RWPE2 (cell line): ENCODE measurements at regions not wholly inside any gene's neighbourhood (a gene's known extent, or its start where the extent isn't known, plus 50 kb on each side); places are given as distances from the start of the nearest gene placed in this dataset.
"Not testable (repeated sequence)": the region's sequence is repeated elsewhere in the genome, so short reads cannot be mapped to it uniquely, and the experiment has no call there.

ENCODE experiments used
- ATAC-seq: fragments of 200-7000 bp; cut with Tn5 transposase; 3 replicates; pipeline ENCODE4 v1.9.1; 2021; ENCODE audit warnings: low read depth
- DNase-seq: peaks from one replicate; pipeline ENCODE4 v3.0.0-alpha.2; 2020; ENCODE audit warnings: low spot score
- H3K27ac ChIP-seq: fragments of 450-650 bp; 2 replicates; pipeline ENCODE4 v1.5.1; 2017; ENCODE audit warnings: mild to moderate bottlenecking; ENCODE audit not compliant: poor library complexity, severe bottlenecking
- H3K27me3 ChIP-seq: fragments of 250-450 bp; sonication (Bioruptor Pico); 2 replicates; pipeline ENCODE4 v1.5.1; 2021; ENCODE audit warnings: mild to moderate bottlenecking, moderate library complexity; ENCODE audit not compliant: insufficient read depth, poor library complexity, severe bottlenecking
- H3K36me3 ChIP-seq: fragments of 250-450 bp; sonication (Bioruptor Pico); 2 replicates; pipeline ENCODE4 v1.5.1; 2020; ENCODE audit warnings: low read depth, mild to moderate bottlenecking, moderate library complexity
- H3K4me1 ChIP-seq: fragments of 250-450 bp; sonication (Bioruptor Pico); 2 replicates; pipeline ENCODE4 v1.5.1; 2021; ENCODE audit warnings: mild to moderate bottlenecking, moderate library complexity; ENCODE audit not compliant: insufficient read depth, poor library complexity, severe bottlenecking
- H3K4me3 ChIP-seq: fragments of 250-450 bp; sonication (Bioruptor Pico); 2 replicates; pipeline ENCODE4 v1.5.1; 2021; ENCODE audit warnings: mild to moderate bottlenecking, moderate library complexity; ENCODE audit not compliant: severe bottlenecking
- H3K9me3 ChIP-seq: fragments of 250-450 bp; sonication (Bioruptor Pico); 2 replicates; pipeline ENCODE4 v1.5.1; 2021; ENCODE audit warnings: mild to moderate bottlenecking, moderate library complexity; ENCODE audit not compliant: severe bottlenecking
- TF ChIP-seq, protein P1 (sequence below): fragments of 450-650 bp; IDR thresholded peaks from one replicate; pipeline ENCODE4 v1.5.1; 2017; ENCODE audit warnings: mild to moderate bottlenecking, moderate library complexity; ENCODE audit not compliant: poor library complexity, severe bottlenecking

DNA sequence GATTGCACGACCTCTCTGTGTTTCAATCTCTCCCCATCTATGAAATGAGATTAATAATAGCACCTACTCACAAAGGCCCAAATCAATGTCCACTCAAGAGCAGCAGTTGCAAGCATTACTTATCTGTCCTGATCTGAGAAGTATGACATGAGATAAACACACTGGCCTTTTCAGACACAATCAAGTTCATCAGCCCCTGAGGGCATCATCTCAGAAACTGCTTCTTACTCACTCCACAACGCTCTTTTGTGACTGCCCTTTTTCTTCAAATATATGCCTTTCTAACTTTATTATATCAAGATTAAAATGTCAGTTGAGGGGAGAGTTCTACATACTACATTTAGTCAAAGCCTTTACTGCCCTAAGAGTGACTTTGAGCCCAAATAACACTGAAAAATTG, 371.9 kb upstream of the SPAG17 start:
- no peaks in the 10 kb centered on the region for H3K36me3 ChIP-seq
- no peaks in the 10 kb centered on the region for H3K27me3 ChIP-seq
- no peaks in the 10 kb centered on the region for H3K4me1 ChIP-seq
- TF ChIP-seq, protein P1, sequence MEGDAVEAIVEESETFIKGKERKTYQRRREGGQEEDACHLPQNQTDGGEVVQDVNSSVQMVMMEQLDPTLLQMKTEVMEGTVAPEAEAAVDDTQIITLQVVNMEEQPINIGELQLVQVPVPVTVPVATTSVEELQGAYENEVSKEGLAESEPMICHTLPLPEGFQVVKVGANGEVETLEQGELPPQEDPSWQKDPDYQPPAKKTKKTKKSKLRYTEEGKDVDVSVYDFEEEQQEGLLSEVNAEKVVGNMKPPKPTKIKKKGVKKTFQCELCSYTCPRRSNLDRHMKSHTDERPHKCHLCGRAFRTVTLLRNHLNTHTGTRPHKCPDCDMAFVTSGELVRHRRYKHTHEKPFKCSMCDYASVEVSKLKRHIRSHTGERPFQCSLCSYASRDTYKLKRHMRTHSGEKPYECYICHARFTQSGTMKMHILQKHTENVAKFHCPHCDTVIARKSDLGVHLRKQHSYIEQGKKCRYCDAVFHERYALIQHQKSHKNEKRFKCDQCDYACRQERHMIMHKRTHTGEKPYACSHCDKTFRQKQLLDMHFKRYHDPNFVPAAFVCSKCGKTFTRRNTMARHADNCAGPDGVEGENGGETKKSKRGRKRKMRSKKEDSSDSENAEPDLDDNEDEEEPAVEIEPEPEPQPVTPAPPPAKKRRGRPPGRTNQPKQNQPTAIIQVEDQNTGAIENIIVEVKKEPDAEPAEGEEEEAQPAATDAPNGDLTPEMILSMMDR, result no peak
- H3K27ac ChIP-seq, result no peak overlapping the region
- H3K9me3 ChIP-seq, result no peaks in the 10 kb centered on the region
- DNase-seq (no peak), ATAC-seq (no peak)
- H3K4me3 ChIP-seq, result no peak overlapping the region

DNA sequence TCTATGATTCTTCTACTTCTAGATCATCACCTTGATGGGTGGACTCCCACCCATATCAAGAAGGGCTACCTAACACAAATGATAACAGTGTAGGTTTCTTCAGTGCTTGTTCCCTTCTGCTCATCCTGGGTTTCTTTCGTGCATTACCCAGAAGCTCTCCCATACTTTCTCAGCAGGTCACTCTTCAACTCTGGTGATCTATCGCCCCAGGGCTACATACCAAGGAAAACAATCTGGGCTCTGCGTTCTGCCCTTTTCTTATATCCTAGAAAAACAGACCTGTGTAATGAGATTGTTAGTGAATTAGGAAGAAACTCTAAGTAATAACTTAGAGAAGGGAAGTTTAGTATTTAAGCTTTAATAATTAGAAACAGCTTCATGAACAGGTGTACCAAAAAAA, 370.6 kb upstream of the SPAG17 start:
- Histone ChIP-seq H3K27ac (no peak overlapping the region), H3K9me3 (no peaks in the 10 kb centered on the region), H3K27me3 (no peaks in the 10 kb centered on the region), H3K4me1 (no peaks in the 10 kb centered on the region), H3K4me3 (no peak overlapping the region), H3K36me3 (no peaks in the 10 kb centered on the region)
- TF ChIP-seq, protein P1, result no peak
- ATAC-seq (no peak), DNase-seq (no peak)

DNA sequence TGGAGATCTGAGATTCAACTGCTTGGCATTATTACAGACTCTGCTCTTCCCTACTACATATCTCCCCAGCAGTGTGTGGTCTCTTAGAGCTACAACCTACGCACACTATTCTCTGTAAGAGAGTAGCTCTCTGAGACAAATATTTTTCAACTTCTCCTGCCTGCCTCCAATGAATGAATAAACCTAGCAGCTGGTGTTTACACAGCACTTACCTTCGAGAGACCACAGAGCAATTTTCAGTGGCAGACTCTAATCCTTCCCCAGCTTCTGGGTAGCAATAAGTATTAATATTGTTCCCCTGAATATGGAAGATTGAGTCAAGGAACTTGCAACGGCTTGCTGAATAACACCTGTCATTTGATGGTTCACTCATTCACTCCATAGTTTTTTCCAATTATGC, 350.9 kb upstream of the SPAG17 start:
- TF ChIP-seq, protein P1, result no peak
- Histone ChIP-seq H3K27ac (no peak overlapping the region), H3K27me3 (peaks cover 3% of the 10 kb centered on the region), H3K9me3 (no peaks in the 10 kb centered on the region), H3K4me3 (no peak overlapping the region), H3K4me1 (no peaks in the 10 kb centered on the region), H3K36me3 (no peaks in the 10 kb centered on the region)
- DNase-seq (no peak), ATAC-seq (no peak)

- not testable (repeated sequence) for H3K27me3 ChIP-seq, H3K4me3 ChIP-seq, H3K9me3 ChIP-seq, H3K27ac ChIP-seq, ATAC-seq, DNase-seq, H3K36me3 ChIP-seq, H3K4me1 ChIP-seq
These were observed 326.9 kb upstream of the SPAG17 start for GRCh38 chr1:118511922-118512321.

DNA sequence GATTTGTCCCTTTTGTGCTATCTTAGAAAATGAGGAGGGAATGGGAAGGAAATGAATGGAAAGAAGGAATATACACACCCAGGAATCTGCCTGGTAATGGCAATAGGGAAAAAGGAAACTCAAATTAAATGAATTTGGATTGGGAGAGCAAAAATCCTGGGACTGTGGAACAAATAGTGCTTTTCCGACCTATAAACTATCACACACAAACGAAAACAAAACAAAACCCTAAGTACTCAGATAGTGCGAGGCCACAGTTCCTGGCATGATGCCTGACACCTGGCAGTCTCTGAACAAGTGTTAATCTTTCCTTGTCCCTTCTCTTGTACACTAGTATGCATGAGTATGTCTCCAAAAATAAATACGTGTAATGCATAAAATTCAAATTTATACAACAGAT, 319.8 kb upstream of the SPAG17 start:
- no peaks in the 10 kb centered on the region for H3K4me1 ChIP-seq
- no peak overlapping the region for H3K27ac ChIP-seq
- H3K9me3 ChIP-seq, result no peaks in the 10 kb centered on the region
- no peak for DNase-seq
- no peak overlapping the region for H3K4me3 ChIP-seq
- TF ChIP-seq, protein P1, result no peak
- H3K27me3 ChIP-seq, result no peaks in the 10 kb centered on the region
- no peaks in the 10 kb centered on the region for H3K36me3 ChIP-seq
- ATAC-seq, result no peak
